ENCODE measurements at regions not wholly inside any gene's neighbourhood (a gene's known extent, or its start where the extent isn't known, plus 50 kb on each side); places are given as distances from the start of the nearest gene placed in this dataset.

DNA sequence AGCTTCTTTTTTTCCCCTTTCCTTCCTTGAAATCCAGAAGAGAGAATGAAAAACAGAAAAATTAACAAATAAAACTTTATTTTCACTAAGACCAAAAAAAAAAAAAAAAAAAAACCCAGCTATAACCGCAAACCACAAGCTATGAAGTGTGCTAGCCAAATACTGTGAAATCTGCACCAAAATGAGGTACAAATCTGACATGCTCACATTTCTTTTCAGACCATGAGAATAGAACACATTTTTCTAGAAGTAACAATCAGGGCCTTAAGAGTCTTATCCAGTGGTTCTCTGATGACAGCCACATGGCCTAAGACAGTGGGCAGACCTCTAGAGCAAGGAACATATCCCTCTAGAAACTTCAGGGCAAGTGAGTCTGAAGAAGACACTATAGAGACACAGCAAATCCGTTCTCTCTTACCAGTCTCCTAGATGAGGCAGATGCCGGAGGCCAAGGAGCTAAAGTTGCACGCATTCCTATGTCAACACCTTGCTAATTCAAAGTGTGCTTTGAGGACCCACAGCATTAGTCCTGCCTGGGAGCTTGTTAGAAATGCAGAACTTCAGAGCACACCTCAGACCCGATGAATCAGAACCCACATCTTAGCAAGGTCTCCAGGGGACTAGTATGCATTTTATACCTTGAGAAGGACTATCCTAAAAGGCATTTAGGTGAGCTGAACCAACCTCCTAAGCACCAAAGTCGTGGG is 317.1 kb downstream of the MYCN start:
- TF ChIP-seq, protein P1, sequence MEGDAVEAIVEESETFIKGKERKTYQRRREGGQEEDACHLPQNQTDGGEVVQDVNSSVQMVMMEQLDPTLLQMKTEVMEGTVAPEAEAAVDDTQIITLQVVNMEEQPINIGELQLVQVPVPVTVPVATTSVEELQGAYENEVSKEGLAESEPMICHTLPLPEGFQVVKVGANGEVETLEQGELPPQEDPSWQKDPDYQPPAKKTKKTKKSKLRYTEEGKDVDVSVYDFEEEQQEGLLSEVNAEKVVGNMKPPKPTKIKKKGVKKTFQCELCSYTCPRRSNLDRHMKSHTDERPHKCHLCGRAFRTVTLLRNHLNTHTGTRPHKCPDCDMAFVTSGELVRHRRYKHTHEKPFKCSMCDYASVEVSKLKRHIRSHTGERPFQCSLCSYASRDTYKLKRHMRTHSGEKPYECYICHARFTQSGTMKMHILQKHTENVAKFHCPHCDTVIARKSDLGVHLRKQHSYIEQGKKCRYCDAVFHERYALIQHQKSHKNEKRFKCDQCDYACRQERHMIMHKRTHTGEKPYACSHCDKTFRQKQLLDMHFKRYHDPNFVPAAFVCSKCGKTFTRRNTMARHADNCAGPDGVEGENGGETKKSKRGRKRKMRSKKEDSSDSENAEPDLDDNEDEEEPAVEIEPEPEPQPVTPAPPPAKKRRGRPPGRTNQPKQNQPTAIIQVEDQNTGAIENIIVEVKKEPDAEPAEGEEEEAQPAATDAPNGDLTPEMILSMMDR (IDR thresholded peaks at IDR 0.05) = no peak
- TF ChIP-seq POLR2A (IDR thresholded peaks at IDR 0.05) = no peak

Measured in thyroid gland (tissue), 4 donors.